NCI-H2171 treated with DMSO at 0.1 percent for 48 hours (cell line): ENCODE measurements at regions not wholly inside any gene's neighbourhood (a gene's known extent, or its start where the extent isn't known, plus 50 kb on each side); places are given as distances from the start of the nearest gene placed in this dataset.
A peak's percentile ranks its signal among the peaks of the same experiment; 100 is the strongest.

Experiments
- DNase-seq: peaks from one replicate; lab custom pipeline; 2025; lab: John Stamatoyannopoulos, UW

- no peak for DNase-seq
These were observed 54.2 kb upstream of the MYCBP2 start for GRCh38 chr13:77381059-77381458.

GRCh38 chr13:77379508-77379907 lies 52.6 kb upstream of the MYCBP2 start:
- DNase-seq, result no peak

GRCh38 chr13:77378662-77379061 lies 51.8 kb upstream of the MYCBP2 start:
- DNase-seq, result no peak

- peak; percentile 9 for DNase-seq
These were observed 50.1 kb upstream of the MYCBP2 start for GRCh38 chr13:77377016-77377415.
